SK-N-SH (cell line): ENCODE measurements at regions not wholly inside any gene's neighbourhood (a gene's known extent, or its start where the extent isn't known, plus 50 kb on each side); places are given as distances from the start of the nearest gene placed in this dataset.

Experiments
- CTCF ChIA-PET: fragments of 300-600, 350-600 bp; formaldehyde crosslinking; extraction: SDS; loops from one replicate; lab custom pipeline; 2021; lab: Yijun Ruan, JAX
- POLR2A ChIA-PET: fragments of 350-600 bp; sonication (Branson Sonifier 250); formaldehyde crosslinking; extraction: SDS; loops from one replicate; lab custom pipeline; 2020; ENCODE audit warnings: antibody characterized with exemption, inconsistent platforms; lab: Yijun Ruan, JAX
- DNase-seq: peaks from one replicate; pipeline ENCODE4 v3.0.0; 2012
- H2AFZ ChIP-seq: fragments of 200-600 bp; sonication (generic); 2 replicates; pipeline ENCODE4 v1.8.1; 2016; ENCODE audit warnings: antibody characterized with exemption, mild to moderate bottlenecking, low read depth
- H3F3A ChIP-seq: fragments of 200-600 bp; sonication (generic); replicated peaks from 2 replicates; pipeline ENCODE3; 2016; ENCODE audit warnings: antibody characterized with exemption, mild to moderate bottlenecking; ENCODE audit not compliant: insufficient read depth
- H3K27ac ChIP-seq, 2 experiments: fragments of 200-500 bp in 1 of 2; fragments of 200-600 bp in 1 of 2; sonication (Bioruptor generic) in 1 of 2; sonication (generic), shearing (Covaris generic) in 1 of 2; 2 replicates each; pipeline versions ENCODE4 v1.5.1 to v1.6.1; 2014 to 2016; ENCODE audit warnings: low read depth in 2 of 2, inconsistent platforms in 1 of 2, low read length in 1 of 2, mild to moderate bottlenecking in 1 of 2, mixed read lengths in 1 of 2
- H3K27me3 ChIP-seq: fragments of 200-600 bp; sonication (generic), shearing (Covaris generic); 2 replicates; pipeline ENCODE4 v1.6.1; 2016; ENCODE audit warnings: mixed run types; ENCODE audit not compliant: insufficient read depth
- H3K36me3 ChIP-seq, 2 experiments: fragments of 200-500 bp in 1 of 2; fragments of 200-600 bp in 1 of 2; sonication (Bioruptor generic) in 1 of 2; sonication (generic) in 1 of 2; replicated peaks in 1 of 2; 2 replicates each; pipeline versions ENCODE3 to v1.5.1; 2014 to 2016; ENCODE audit warnings: low read length in 1 of 2, mild to moderate bottlenecking in 1 of 2; ENCODE audit not compliant: insufficient read depth in 2 of 2, control insufficient read depth in 1 of 2
- H3K4me1 ChIP-seq, 2 experiments: fragments of 200-500 bp in 1 of 2; fragments of 200-600 bp in 1 of 2; sonication (Bioruptor generic) in 1 of 2; sonication (generic), shearing (Covaris generic) in 1 of 2; 2 replicates each; pipeline versions ENCODE4 v1.5.1 to v1.6.1; 2014 to 2016; ENCODE audit warnings: low read depth in 1 of 2, low read length in 1 of 2, mixed run types in 1 of 2; ENCODE audit not compliant: insufficient read depth in 2 of 2, control insufficient read depth in 1 of 2
- H3K4me2 ChIP-seq: fragments of 200-600 bp; sonication (generic), shearing (Covaris generic); 2 replicates; pipeline ENCODE4 v1.6.1; 2017; ENCODE audit warnings: mixed run types
- H3K4me3 ChIP-seq, 2 experiments: fragments of 200-500 bp in 1 of 2; fragments of 200-600 bp in 1 of 2; sonication (Bioruptor generic) in 1 of 2; sonication (generic), shearing (Covaris generic) in 1 of 2; 2 replicates each; pipeline versions ENCODE4 v1.5.1 to v1.8.1; 2014 to 2016; ENCODE audit warnings: low read depth in 2 of 2, inconsistent platforms in 1 of 2, low read length in 1 of 2, mild to moderate bottlenecking in 1 of 2, mixed read lengths in 1 of 2, moderate library complexity in 1 of 2
- H3K79me2 ChIP-seq: fragments of 200-600 bp; sonication (generic); 2 replicates; pipeline ENCODE4 v1.8.1; 2017; ENCODE audit warnings: mild to moderate bottlenecking; ENCODE audit not compliant: insufficient read depth
- H3K9ac ChIP-seq: fragments of 200-600 bp; sonication (generic); 2 replicates; pipeline ENCODE4 v1.6.1; 2017; ENCODE audit warnings: mixed run types
- H3K9me2 ChIP-seq: fragments of 200-600 bp; sonication (generic); 2 replicates; pipeline ENCODE4 v1.6.1; 2017; ENCODE audit warnings: mixed run types
- H3K9me3 ChIP-seq: fragments of 200-600 bp; sonication (generic); 2 replicates; pipeline ENCODE4 v1.6.1; 2017; ENCODE audit warnings: mixed run types, mild to moderate bottlenecking, moderate library complexity
- H4K20me1 ChIP-seq: fragments of 200-600 bp; sonication (generic); 2 replicates; pipeline ENCODE4 v1.6.1; 2017; ENCODE audit warnings: mild to moderate bottlenecking, mixed run types; ENCODE audit not compliant: insufficient read depth
- ELF1 ChIP-seq: IDR thresholded peaks from 2 replicates; pipeline ENCODE4 v1.4.0; 2012
- EZH2phosphoT487 ChIP-seq: fragments of 200-600 bp; sonication (generic); IDR thresholded peaks from 2 replicates; pipeline ENCODE4 v1.6.1; 2017; ENCODE audit warnings: low read depth, mixed run types, mild to moderate bottlenecking, antibody characterized with exemption, moderate library complexity, borderline replicate concordance
- FOSL2 ChIP-seq: IDR thresholded peaks from 2 replicates; pipeline ENCODE4 v1.4.0; 2012; ENCODE audit warnings: low read depth, mild to moderate bottlenecking, moderate library complexity, borderline replicate concordance
- FOXM1 ChIP-seq: IDR thresholded peaks from 2 replicates; pipeline ENCODE4 v1.4.0; 2012; ENCODE audit warnings: low read depth, mild to moderate bottlenecking
- IRF3 ChIP-seq: fragments of 150-350 bp; IDR thresholded peaks from 2 replicates; pipeline ENCODE4 v1.6.1; 2016; ENCODE audit warnings: mild to moderate bottlenecking, low read depth, low read length
- JUND ChIP-seq: IDR thresholded peaks from 2 replicates; pipeline ENCODE4 v1.4.0; 2012
- MAX ChIP-seq: IDR thresholded peaks from 2 replicates; pipeline ENCODE4 v1.4.0; 2012; ENCODE audit warnings: low read depth
- MEF2A ChIP-seq: IDR thresholded peaks from 2 replicates; pipeline ENCODE4 v1.4.0; 2012; ENCODE audit warnings: low read depth, borderline replicate concordance
- MXI1 ChIP-seq: IDR thresholded peaks from 2 replicates; pipeline ENCODE4 v1.6.1; 2012; ENCODE audit warnings: mild to moderate bottlenecking, low read depth, low read length, improper control_type of control experiment
- NFIC ChIP-seq: IDR thresholded peaks from 2 replicates; pipeline ENCODE4 v1.4.0; 2012; ENCODE audit warnings: borderline replicate concordance
- NRF1 ChIP-seq: IDR thresholded peaks from 2 replicates; pipeline ENCODE4 v1.6.1; 2012; ENCODE audit warnings: low read depth, mild to moderate bottlenecking, low read length
- RCOR1 ChIP-seq: fragments of 150-350 bp; IDR thresholded peaks from 2 replicates; pipeline ENCODE4 v1.6.1; 2017; ENCODE audit warnings: antibody characterized with exemption, low read length
- RFX5 ChIP-seq: IDR thresholded peaks from 2 replicates; pipeline ENCODE4 v1.6.1; 2012; ENCODE audit warnings: mild to moderate bottlenecking, improper control_type of control experiment, low read length
- SIN3A ChIP-seq: IDR thresholded peaks from 2 replicates; pipeline ENCODE4 v1.6.1; 2012; ENCODE audit warnings: low read depth, mild to moderate bottlenecking, low read length, moderate library complexity, borderline replicate concordance
- TAF1 ChIP-seq: IDR thresholded peaks from 2 replicates; pipeline ENCODE4 v1.6.1; 2012; ENCODE audit warnings: low read depth, mild to moderate bottlenecking, low read length, moderate library complexity, borderline replicate concordance
- TCF12 ChIP-seq: IDR thresholded peaks from 2 replicates; pipeline ENCODE4 v1.4.0; 2012
- TEAD4 ChIP-seq: IDR thresholded peaks from 2 replicates; pipeline ENCODE4 v1.4.0; 2012; ENCODE audit warnings: mild to moderate bottlenecking, borderline replicate concordance; ENCODE audit not compliant: insufficient read depth
- WGBS: methylation state at CpG from one replicate; pipeline ENCODE4 v1.1.6; 2017; ENCODE audit warnings: low lambda C conversion rate; 5-methylcytosine and 5-hydroxymethylcytosine counted together

- DNase-seq, result no peak
- Histone ChIP-seq H3K36me3 (no peaks in the 10 kb centered on the region), H3K9me3 (no peaks in the 10 kb centered on the region), H3K27ac (no peak overlapping the region), H3K4me1 (peaks cover 0 to 3% of the 10 kb centered on the region in 2 experiments; a peak in 1 of 4 replicates), H3K9me2 (no peaks in the 10 kb centered on the region), H3K4me2 (no peak overlapping the region), H3F3A (no peaks in the 10 kb centered on the region), H4K20me1 (no peaks in the 10 kb centered on the region), H3K79me2 (no peaks in the 10 kb centered on the region), H3K27me3 (no peaks in the 10 kb centered on the region), H2AFZ (no peak overlapping the region), H3K4me3 (no peak overlapping the region), H3K9ac (no peak overlapping the region)
- WGBS, result 19% methylated on average over 9 of the region's 9 CpGs
- TF ChIP-seq IRF3 (no peak), ELF1 (no peak), MXI1 (no peak), SIN3A (no peak), TAF1 (no peak), TEAD4 (no peak)
- ChIA-PET POLR2A (no interaction called here), CTCF (no interaction called here)
Measured at GRCh38 chr10:130607366-130607765, 471.2 kb downstream of the GLRX3 start.

GRCh38 chr10:130611239-130611638 lies 475.0 kb downstream of the GLRX3 start:
- Histone ChIP-seq H3K9ac (no peak overlapping the region), H3F3A (no peaks in the 10 kb centered on the region), H3K4me1 (no peaks in the 10 kb centered on the region), H3K9me3 (no peaks in the 10 kb centered on the region), H3K79me2 (no peaks in the 10 kb centered on the region), H3K27ac (no peak overlapping the region), H3K9me2 (no peaks in the 10 kb centered on the region), H4K20me1 (no peaks in the 10 kb centered on the region), H3K4me3 (no peak overlapping the region), H3K4me2 (no peak overlapping the region), H2AFZ (no peak overlapping the region), H3K27me3 (no peaks in the 10 kb centered on the region), H3K36me3 (no peaks in the 10 kb centered on the region)
- POLR2A ChIA-PET, result no interaction called here
- TF ChIP-seq RFX5 (no peak), MAX (no peak), SIN3A (no peak), RCOR1 (no peak), ELF1 (no peak), MEF2A (no peak), JUND (no peak), NFIC (no peak), TCF12 (no peak), FOXM1 (no peak), NRF1 (no peak), TEAD4 (no peak), FOSL2 (no peak), MXI1 (no peak), EZH2phosphoT487 (no peak)
- DNase-seq, result no peak
- WGBS, result 23% methylated on average over 5 of the region's 5 CpGs
- CTCF ChIA-PET, result no interaction called here
